HG02759 (cell line): ENCODE measurements at regions not wholly inside any gene's neighbourhood (a gene's known extent, or its start where the extent isn't known, plus 50 kb on each side); places are given as distances from the start of the nearest gene placed in this dataset.

Experiments used
- ATAC-seq: cut with Tn5 transposase; IDR thresholded peaks from one replicate; pipeline ENCODE4 v1.9.1; 2021; ENCODE audit warnings: mild to moderate bottlenecking, moderate library complexity; ENCODE audit not compliant: unreplicated experiment

DNA sequence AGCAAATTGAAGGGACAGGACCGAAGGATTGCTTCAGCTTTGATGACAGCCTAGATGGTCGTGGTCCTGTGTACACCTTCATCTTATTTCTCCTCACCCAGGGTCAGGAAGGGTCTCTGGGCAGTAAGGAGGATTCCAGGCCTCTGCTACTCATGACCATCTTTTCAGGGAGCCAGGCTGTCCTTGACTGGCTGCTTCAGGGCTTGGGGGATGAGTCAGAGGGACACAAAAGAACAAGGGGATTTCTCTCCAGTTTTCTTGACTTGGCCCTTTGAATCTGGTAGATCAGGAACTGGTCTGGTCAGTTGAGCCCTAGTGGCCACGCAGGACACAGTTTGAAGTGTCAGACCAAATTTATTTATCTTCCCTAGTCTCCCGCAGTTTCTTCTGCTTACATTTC lies 402.1 kb upstream of the CHD6 start:
- no peak for ATAC-seq

- ATAC-seq: no peak
These were observed 400.8 kb upstream of the CHD6 start for GRCh38 chr20:42018979-42019378.

GRCh38 chr20:42010090-42010489 lies 391.9 kb upstream of the CHD6 start:
- no peak for ATAC-seq

- no peak for ATAC-seq
These were observed 389.1 kb upstream of the CHD6 start for GRCh38 chr20:42007251-42007650.

DNA sequence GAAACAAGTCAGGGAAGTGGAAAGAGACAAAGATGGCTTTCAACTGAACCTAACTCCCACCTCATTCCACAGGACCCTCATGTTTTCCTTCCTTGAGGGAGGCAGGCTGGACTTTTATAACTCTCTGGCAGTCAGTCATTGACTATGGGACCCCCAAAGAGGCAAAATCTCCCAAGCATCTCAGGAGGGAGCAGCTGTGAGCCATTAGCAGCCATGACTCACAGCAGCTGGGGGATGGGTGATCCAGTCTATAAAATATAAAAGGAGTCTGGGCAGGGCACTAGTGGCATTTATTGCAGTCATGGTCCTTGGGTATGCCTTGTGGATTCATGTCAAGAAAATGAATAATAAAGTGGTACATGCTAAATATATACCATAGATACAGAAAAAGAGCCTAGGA lies 387.0 kb upstream of the CHD6 start:
- no peak for ATAC-seq

DNA sequence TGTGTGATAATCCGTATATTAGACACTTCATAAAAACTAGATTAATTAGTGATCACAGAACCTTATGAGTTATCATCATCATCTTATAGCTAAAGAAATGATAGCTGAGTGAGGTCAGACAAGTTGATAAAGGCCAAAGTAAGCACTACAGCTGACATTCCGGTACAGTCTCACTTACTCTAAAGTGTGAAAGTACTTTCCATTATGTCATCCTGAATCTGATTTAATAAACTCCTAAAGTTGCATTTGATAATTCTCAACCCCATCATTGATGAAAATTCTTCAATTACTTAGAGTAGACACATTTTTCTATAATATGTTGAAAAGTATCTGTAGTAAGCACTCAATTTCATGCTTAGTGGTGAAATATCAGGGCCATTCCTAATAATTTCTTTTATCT lies 385.2 kb upstream of the CHD6 start:
- no peak for ATAC-seq

- ATAC-seq: no peak
These were observed 380.6 kb upstream of the CHD6 start for GRCh38 chr20:41998539-41999341.

- no peak for ATAC-seq
These were observed 378.8 kb upstream of the CHD6 start for GRCh38 chr20:41996951-41997350.

DNA sequence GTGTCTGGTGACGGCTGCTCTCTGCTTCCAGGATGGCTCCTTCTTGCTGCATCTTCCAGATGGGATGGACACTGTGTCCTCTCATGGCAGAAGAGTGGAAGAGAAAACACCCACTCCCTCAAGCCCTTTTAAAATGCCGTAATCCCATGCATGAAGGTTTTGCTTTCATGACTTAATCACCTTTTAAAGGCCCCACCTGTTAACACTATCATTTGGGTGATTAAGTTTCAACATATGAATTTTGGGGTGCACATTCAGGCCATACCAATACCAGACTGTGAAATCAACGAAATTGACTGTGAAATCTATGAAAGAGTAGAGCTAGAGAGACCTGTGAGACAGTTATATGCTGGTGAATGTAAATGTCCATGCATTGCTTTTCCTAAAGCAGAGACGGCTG lies 374.3 kb upstream of the CHD6 start:
- no peak for ATAC-seq

DNA sequence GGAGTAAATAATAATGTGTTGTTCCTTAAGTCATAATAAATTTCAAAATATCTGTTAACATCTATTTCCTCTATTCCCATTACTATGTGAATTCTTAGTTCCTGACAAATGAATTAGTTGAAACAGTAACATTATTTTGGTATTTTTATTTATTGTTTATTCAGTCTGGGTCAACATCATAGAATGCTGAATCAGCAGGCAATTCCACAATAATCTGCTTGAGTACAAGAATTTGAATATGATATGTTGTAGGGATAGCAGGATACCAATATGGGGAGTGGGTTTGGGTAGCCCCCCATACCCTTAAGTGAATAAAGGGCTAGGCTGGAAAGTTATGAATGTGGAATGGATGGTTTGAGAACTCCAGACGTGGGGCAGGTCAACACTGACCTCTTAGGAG lies 373.2 kb upstream of the CHD6 start:
- no peak for ATAC-seq

DNA sequence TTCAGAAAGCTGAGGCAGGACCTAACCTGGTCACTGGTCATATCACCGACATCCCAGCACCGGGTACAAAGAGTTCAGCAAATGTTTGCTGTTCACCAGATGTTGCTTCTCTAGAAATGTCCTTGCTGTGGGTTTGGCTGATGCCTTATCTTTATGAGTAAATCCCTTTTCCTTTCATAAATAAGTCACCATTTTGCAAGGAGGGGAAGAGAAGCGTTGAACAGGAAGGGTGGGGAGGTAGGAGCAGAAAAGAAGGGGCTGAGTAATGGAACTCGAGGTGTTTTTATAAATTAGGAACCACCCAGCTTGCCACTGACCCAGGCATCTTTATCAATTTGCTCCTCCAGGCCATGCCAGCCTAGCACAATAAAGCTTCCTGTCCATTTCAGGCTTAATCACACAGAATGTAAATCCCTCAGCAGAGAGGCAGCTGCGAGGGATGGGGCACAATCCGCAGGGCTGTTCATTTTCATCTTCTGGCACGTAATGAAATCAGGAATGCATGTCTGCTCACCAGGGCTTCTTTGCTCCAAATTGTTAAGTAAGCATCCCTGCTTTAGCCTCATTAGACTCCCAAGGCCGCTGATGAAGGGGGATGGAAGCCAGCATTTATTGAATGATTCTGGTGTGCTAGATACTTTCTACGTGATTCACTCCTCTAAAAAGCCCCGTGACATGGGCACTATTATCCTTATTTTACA lies 371.9 kb upstream of the CHD6 start:
- no peak for ATAC-seq

GRCh38 chr20:41989039-41989679 lies 371.0 kb upstream of the CHD6 start:
- ATAC-seq: no peak

DNA sequence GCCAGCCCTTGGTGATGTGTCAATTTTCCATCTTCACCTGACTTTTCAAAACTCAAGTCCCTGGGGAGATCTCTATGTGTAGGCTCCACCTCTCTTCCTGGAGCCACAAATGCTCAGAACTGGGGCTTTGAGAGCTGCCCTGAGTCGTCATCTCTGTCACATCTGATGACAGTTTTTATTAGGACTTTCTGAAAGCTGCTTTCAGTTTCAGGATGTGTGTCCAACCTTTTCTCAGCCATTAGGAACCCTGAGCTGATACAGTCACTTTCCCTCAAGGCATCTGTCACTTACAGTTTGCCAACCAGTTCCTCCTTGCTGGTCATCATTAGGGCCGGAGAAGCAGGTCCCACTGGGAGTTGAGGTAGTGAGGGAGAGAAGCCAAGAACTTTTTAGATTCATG lies 365.9 kb upstream of the CHD6 start:
- ATAC-seq: no peak

DNA sequence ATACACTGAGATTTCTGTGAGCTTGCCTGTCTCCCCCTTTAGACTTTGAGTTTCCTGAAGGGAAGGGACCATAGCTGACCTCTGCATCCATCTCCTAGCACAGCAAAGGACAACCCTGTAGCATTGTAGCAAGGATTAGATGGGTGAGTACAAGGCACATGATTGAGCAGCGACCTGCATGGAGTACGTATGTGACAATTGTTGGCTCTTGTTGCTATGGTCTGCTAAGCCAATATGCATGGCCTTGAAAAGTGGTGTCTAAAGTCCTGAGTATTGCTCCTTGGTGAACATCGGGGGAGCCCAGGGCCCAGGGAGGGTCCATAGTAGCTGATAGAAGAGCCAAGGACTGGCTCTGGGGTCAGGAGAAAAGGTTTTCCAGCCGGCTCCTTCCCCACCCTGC lies 365.0 kb upstream of the CHD6 start:
- no peak for ATAC-seq

DNA sequence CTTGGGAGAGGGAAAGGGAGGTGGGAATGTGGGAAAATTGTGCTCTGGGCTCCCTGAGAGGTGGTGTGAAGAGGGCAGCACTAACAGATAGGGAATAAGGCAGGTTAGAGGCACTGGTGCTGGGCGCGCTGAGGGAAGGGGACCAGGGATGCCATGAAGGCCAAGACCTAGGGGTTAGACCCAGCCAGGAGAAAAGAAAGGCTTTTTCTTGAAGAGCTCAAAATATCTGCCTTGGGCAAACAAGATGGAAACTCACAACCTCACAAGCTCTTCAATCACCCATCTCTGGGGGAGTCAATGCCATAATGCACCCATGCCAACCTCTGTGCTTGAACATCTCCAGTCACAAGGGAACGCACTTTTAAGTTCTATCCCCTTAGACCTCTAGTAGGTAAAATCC lies 363.6 kb upstream of the CHD6 start:
- no peak for ATAC-seq

GRCh38 chr20:41978875-41979274 lies 360.7 kb upstream of the CHD6 start:
- no peak for ATAC-seq

DNA sequence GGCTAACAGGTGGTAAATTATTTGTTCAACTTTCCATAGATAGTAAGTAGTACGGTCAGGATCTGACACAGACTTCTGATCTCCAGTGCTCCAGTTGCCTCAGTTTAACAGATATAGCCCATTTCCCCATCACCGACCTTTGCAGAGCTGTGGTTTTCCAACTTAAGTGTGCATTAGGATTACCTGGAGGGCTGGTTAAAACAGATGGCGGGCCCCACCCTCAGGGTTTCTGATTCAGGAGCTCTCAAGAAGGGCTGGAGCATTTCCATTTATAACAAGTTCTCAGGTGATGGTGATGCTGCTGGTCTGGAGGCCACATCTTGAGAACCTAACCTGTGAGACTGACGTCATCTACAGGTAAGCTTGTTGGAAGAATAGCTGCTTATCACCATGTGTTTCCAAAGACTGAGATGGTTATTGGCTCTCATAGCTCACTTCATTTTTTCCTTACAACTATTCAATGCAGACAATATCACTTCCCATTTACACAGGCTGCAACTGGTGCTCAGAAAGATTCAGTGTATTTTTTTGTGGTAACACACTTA lies 360.1 kb upstream of the CHD6 start:
- ATAC-seq: no peak

DNA sequence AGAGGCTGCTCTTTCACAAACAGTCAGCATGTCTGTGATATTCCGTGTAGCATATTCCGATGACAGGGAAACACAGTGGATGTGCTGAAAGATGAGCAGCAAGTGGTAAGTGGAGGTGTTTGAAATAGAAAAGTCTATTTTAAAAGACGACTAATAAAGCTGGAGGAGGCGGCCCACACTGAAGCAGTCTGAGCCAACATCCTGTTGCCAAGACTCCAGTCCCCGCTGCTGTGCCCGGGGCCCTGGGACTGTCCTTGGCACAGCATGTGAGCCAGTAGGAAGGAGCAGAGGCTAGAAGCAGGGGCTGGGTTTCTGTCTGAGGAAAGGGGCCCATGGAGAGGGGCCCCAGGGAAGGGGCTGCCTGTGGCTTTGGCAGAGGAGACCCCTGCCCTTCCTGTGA lies 351.5 kb upstream of the CHD6 start:
- ATAC-seq: no peak

DNA sequence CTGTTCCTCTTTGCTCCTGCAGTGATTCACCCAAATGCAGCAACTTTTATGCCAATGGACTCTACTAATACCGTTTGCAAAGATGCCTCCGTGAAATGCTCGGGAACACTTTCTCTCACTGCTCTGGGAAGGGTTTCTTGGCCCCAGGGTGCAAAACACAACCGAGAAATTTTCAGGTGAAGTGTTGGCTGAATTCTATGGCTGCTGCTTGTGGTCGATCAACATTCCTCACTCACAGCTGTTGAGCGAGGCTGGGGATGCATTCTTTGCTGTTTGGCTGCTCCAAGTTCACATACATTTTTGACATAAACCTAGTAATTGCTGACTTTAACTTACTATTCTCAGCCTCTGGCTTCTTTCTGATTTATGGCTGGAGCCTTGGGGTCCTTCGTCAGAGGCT lies 342.0 kb upstream of the CHD6 start:
- no peak for ATAC-seq

- no peak for ATAC-seq
These were observed 340.2 kb upstream of the CHD6 start for GRCh38 chr20:41958391-41958790.

DNA sequence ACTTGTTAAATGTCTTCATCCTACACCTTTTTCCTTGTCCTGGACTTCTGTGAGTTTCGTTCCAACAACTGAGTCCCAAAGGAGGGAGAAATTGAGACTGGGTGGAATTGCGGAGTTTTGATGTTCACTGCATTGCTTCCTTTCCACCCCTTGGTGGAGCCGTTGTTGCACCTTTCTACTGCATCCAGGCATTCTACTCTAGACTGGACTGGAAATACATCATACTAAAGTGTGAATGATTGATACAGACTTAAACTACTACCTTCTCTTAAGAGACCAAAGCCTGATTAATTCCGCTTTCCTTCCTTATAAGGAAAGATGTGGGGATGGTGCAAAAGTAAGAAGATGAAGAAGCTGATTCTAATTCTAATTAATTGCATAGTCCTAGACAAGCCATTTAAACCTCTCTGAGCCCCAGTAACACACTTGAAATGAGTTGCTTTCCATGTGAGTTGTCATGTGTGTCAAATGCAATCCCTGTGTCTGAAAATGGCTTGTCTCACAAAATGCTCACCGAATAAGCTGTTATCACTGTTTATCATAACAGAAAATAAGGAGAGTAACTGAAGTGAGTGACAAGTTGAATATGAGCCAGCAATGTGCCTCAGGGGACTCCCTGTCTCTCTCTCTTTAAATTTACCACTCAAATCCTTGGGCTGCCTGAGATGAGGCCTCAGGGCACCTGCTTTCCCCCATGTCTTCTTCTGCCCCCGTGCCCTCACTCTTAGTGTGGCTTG lies 338.3 kb upstream of the CHD6 start:
- ATAC-seq: no peak
